HG03095 (cell line): ENCODE measurements at regions not wholly inside any gene's neighbourhood (a gene's known extent, or its start where the extent isn't known, plus 50 kb on each side); places are given as distances from the start of the nearest gene placed in this dataset.
"Not testable (repeated sequence)": the region's sequence is repeated elsewhere in the genome, so short reads cannot be mapped to it uniquely, and the experiment has no call there.

ENCODE experiments used
- ATAC-seq: cut with Tn5 transposase; IDR thresholded peaks from one replicate; pipeline ENCODE4 v1.9.1; 2021; ENCODE audit warnings: moderate library complexity; ENCODE audit not compliant: unreplicated experiment

- ATAC-seq, result no peak
These were observed 271.2 kb downstream of the LPIN1 start for GRCh38 chr2:12017499-12018157.

DNA sequence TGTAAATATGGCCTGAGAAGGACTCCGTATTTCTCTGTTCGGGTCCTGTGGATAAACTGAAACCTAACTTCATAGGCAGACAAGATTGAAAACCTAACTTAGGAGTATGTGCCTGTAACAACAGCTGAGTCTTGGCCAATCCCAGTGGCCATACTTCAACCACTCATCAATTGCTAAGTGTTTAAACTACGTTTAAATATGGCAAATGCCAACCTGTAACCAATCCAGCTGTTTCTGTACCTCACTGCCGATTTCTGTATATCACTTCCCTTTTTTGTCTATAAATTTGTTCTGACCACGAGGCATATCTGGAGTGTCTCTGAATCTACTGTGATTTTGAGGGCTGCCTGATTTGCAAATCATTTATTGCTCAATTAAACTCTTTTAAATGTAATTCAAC is 272.3 kb downstream of the LPIN1 start:
- not testable (repeated sequence) for ATAC-seq

DNA sequence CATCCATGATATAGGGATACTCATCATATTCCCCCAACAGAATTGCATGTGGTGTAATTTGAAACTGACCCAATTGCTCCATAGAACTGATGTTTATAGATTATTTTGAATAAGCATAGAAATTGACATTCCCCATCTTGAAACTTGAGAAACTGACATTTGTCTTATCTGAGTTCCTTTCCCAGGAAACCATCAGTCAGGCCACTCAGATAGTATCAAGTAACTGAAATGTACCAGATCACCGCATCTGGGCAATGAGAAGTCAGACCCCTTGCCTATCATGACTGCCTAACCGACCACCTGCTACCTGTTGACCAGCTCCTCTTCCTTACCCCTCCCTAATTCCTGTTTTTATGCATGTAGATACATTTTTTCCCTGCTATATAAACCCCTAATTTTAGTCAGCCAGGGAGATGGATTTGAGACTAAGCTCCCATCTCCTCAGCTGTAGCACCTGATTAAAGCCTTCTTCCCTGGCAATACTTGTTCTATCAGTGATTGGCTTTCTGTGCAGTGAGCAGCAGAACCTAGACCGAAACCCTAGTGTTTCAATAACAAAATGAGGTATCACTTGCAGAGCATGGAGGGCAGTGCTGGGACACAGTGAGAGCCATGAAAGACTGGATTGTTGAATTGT is 274.5 kb downstream of the LPIN1 start:
- ATAC-seq, result no peak

GRCh38 chr2:12024197-12024907 is 277.9 kb downstream of the LPIN1 start:
- ATAC-seq, result not testable (repeated sequence)

- ATAC-seq, result no peak
These were observed 280.7 kb downstream of the LPIN1 start for GRCh38 chr2:12027136-12027535.

DNA sequence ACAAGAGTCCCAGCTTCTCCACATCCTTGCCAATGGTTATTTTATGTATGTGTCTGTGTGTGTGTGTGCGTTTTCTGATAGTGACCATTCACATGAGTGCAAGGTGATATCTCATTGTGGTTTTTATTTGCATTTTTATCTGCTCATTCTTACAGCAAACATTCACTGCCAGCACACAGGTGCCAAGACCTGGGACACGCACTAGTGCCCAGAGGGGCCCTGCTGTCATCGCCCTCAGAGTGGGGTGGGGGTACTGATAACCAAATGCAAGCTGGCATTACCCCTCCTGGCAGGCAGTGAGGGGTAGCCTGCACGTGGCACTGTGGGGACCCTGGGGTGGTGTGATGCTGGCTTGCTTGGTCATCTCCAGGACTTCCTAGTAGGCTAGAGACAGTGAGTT is 285.4 kb downstream of the LPIN1 start:
- ATAC-seq, result no peak

GRCh38 chr2:12032398-12032797 is 286.0 kb downstream of the LPIN1 start:
- ATAC-seq, result peak; percentile 65

DNA sequence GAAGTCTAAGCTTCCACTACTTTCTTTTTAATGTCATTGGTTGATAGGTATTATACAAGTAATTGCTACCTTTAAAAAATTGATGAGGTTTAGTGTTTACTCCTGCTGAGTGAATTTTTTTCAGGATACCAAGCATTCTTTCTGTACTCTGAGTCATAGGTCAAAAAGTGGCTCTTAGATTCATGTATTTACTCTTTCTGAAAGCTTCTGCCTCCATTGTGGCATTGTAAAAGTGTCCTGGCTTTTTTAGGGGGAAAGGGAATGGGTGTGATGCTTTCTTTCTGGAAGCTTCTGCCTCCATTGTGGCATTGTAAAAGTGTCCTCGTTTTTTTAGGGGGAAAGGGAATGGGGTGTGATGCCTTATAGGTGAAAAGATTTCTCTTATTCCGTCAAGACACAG is 286.5 kb downstream of the LPIN1 start:
- no peak for ATAC-seq

GRCh38 chr2:12033494-12033893 is 287.1 kb downstream of the LPIN1 start:
- no peak for ATAC-seq

- no peak for ATAC-seq
These were observed 287.9 kb downstream of the LPIN1 start for GRCh38 chr2:12034382-12034781.

GRCh38 chr2:12035029-12035720 is 288.7 kb downstream of the LPIN1 start:
- no peak for ATAC-seq

DNA sequence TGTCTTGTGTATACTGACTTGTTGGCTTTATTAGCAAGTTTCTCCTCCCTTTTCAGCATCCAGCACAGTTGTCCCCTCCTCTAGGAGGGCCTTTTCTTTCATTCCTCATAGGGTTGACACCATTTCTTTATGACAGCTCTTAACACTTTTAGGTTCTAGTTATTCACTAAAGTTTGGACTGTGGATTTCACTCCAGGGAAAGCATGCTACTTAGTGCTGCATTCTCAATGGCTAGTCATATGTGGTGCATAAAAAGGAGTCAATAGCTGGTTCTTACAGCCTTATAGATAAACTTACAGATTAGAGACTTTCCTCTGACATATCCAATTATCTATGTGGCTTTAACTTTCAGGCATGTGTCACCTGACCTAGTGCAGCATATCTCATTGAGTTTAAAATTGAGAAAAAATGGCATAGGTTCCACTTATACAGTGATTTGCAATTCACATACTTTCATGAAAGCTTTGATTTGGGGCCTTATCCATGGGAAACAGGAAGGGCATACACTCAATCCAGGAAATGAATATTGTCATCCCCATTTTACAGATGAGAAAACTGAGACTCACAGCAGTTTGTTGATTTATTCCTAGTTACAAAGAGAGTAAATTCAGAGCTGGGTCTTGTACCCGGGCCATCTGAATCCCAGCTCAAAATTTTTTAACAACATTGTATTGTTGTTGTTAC is 289.7 kb downstream of the LPIN1 start:
- no peak for ATAC-seq

DNA sequence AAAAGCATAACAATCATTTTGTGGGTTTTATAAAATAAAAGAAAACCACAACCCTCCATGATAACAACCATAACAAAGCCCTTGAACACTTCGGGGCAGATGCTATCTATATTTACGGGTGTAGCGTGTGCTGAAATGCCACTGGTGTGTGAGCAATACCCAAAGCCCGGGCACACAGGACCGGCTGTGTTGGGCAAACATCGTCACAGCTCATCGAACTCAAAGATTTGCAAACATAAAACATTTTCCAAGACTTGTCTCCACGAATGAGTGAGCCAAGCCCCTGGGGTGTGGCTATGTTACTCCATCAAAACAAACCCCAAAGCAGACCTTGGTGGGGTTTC is 290.2 kb downstream of the LPIN1 start:
- ATAC-seq, result no peak

DNA sequence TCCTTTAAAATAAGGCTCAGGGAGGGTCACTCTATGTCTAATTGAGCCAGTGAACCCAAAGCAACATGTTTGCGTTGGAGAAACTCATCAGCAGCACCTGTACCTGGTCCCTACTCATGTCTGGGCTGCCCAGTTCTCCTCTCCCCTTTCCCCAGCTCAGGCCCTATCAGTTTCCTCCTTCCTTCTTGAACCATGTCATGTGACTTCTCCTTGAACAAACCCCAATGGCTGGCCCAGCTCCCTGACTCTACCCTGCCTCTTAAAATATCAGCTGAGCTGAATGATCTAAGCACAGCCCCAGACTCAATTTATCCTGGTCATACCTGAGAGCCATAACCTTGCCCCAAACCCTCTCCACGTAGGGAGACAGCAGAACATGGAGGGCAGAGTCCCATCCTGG is 290.9 kb downstream of the LPIN1 start:
- no peak for ATAC-seq

DNA sequence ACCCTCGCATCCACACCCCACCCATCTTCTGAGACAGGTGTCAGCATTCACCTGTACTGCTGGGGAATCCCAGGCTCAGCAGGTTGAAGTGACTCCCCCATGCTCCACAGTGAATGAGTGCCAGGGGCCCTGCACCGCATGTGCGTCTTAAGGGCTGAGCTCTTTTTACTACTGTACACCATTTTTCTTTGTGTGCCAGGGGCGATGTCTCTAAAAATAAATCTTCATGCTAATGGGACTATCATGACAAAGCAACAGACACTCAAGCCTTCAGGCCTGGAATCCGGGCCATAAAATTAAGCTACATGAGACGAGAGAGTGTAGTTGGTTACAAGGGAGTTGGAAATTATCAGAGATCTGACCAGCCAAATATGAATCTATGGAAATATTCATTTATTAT is 294.8 kb downstream of the LPIN1 start:
- ATAC-seq, result no peak

GRCh38 chr2:12043131-12043530 is 296.7 kb downstream of the LPIN1 start:
- ATAC-seq, result no peak

- ATAC-seq, result peak; percentile 37
These were observed 298.4 kb downstream of the LPIN1 start for GRCh38 chr2:12044857-12045256.

DNA sequence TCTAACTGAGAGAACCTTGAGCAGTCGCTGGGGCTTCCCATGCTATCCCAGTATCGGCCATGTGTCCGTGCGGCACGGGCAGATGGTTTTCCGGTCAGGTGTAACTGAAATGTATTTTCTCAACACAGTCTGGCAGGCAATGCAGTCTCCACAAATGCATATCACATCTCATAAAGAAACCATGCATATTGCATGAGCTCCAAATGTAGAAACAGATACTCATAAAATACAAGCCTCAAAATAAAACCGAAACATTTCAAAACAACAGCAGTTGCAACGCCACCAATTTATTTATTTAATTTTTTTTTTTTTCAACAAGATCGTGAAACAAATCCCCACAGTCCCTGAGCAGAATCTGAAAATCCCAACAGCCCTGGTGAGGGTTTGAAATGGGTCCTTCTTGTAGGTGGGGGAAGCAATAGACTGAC is 299.4 kb downstream of the LPIN1 start:
- peak; percentile 67 for ATAC-seq

DNA sequence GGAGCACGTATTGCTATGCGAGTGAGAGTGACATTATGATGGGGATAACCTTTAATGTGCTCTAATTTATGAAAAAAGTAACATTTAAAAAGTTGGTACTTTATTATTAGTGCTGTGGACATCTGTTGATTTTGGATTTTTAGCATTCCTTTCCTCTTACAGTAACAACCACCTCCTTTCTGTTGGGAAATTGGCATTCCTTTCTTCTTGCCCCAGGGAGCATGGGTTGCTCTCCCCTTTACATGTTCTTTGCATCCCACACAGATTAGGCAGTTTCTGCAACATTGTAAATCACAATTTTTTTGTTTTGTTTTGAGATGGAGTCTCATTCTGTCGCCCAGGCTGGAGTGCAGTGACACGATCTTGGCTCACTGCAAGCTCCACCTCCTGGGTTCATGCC is 300.2 kb downstream of the LPIN1 start:
- no peak for ATAC-seq

DNA sequence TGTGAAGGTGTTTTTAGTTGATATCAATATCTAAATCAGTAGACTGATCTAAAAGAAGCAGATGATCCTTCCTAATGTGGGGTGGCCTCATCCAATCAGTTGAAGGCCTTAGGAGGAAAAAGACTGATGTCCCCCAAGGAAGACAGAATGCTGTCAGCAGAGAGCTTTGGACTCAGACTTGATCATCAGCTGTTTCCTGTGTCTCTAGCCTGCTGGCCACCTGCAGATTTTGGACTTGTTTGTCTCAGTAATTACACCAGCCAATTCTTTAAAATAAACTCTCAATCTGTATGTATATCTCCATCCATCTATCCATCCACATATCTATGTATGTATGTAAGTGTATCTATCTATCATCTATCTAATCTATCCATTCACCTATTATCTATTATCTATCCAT is 301.3 kb downstream of the LPIN1 start:
- ATAC-seq, result no peak

DNA sequence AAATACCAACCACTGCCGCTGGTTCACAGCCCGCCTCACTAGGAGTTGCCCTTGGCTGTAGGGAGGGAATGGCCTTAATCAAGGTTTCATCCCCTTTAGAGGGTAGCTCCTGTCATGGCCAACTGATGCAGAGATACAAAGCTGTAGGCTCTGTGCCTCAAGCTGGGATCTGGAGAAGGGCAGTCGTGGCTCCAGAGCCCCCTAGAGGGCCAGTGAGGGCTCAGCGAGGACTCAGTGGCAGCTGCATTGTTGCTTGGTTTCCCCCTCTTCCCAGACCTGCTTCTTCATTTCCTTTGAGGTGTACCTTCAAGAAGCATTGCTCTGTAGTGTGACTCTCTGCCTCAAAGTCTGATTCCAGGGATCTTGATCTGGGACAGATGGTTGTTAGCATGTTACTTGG is 302.1 kb downstream of the LPIN1 start:
- no peak for ATAC-seq
